Mesenteric fat pad (tissue), 1 donor: ENCODE measurements at regions not wholly inside any gene's neighbourhood (a gene's known extent, or its start where the extent isn't known, plus 50 kb on each side); places are given as distances from the start of the nearest gene placed in this dataset.
"Not testable (repeated sequence)": the region's sequence is repeated elsewhere in the genome, so short reads cannot be mapped to it uniquely, and the experiment has no call there.

ENCODE experiments used
- DNase-seq: peaks from one replicate; pipeline ENCODE4 v3.0.0-alpha.2; 2020; ENCODE audit warnings: low spot score
- donor health status: DM: yes; HTN: yes; CAD: no.

- DNase-seq, result no peak
These were observed 1280.0 kb upstream of the CNTN5 start for GRCh38 chr11:97740801-97741151.

- DNase-seq, result no peak
These were observed 1278.0 kb upstream of the CNTN5 start for GRCh38 chr11:97742717-97743116.

- no peak for DNase-seq
These were observed 1277.5 kb upstream of the CNTN5 start for GRCh38 chr11:97743205-97743742.

- no peak for DNase-seq
These were observed 1275.2 kb upstream of the CNTN5 start for GRCh38 chr11:97745515-97746050.

GRCh38 chr11:97746818-97747217 is 1273.9 kb upstream of the CNTN5 start:
- no peak for DNase-seq

- peak; percentile 45 for DNase-seq
These were observed 1269.3 kb upstream of the CNTN5 start for GRCh38 chr11:97751405-97751804.

- peak; percentile 51 for DNase-seq
These were observed 1268.8 kb upstream of the CNTN5 start for GRCh38 chr11:97751952-97752351.

- DNase-seq, result no peak
These were observed 1265.8 kb upstream of the CNTN5 start for GRCh38 chr11:97754976-97755375.

- DNase-seq, result no peak
These were observed 1264.0 kb upstream of the CNTN5 start for GRCh38 chr11:97756571-97757335.

- DNase-seq, result no peak
These were observed 1259.6 kb upstream of the CNTN5 start for GRCh38 chr11:97761175-97761574.

GRCh38 chr11:97764193-97764592 is 1256.6 kb upstream of the CNTN5 start:
- DNase-seq, result no peak

GRCh38 chr11:97764605-97765004 is 1256.1 kb upstream of the CNTN5 start:
- no peak for DNase-seq

GRCh38 chr11:97770570-97770969 is 1250.2 kb upstream of the CNTN5 start:
- no peak for DNase-seq

GRCh38 chr11:97772705-97773104 is 1248.0 kb upstream of the CNTN5 start:
- no peak for DNase-seq

GRCh38 chr11:97784388-97784787 is 1236.4 kb upstream of the CNTN5 start:
- DNase-seq, result not testable (repeated sequence)

- DNase-seq, result no peak
These were observed 1233.8 kb upstream of the CNTN5 start for GRCh38 chr11:97786961-97787360.

- DNase-seq, result no peak
These were observed 1225.9 kb upstream of the CNTN5 start for GRCh38 chr11:97794876-97795275.

- no peak for DNase-seq
These were observed 1219.9 kb upstream of the CNTN5 start for GRCh38 chr11:97800891-97801290.

- no peak for DNase-seq
These were observed 1206.3 kb upstream of the CNTN5 start for GRCh38 chr11:97814325-97814959.

- DNase-seq, result no peak
These were observed 1205.1 kb upstream of the CNTN5 start for GRCh38 chr11:97815667-97816066.

- DNase-seq, result no peak
These were observed 1188.3 kb upstream of the CNTN5 start for GRCh38 chr11:97832451-97832850.

GRCh38 chr11:97833412-97833811 is 1187.3 kb upstream of the CNTN5 start:
- DNase-seq, result no peak

GRCh38 chr11:97844016-97844415 is 1176.7 kb upstream of the CNTN5 start:
- no peak for DNase-seq
